Liver (tissue), 3 donors: ENCODE measurements at regions not wholly inside any gene's neighbourhood (a gene's known extent, or its start where the extent isn't known, plus 50 kb on each side); places are given as distances from the start of the nearest gene placed in this dataset.

Experiments used
- CTCF ChIP-seq: fragments of 150-350 bp; IDR thresholded peaks from 2 replicates; pipeline ENCODE4 v1.5.1; 2017; ENCODE audit warnings: improper control_type of control experiment, low read depth, low read length; ENCODE audit not compliant: missing input control
- EGR1 ChIP-seq, 2 donors: IDR thresholded peaks; 2 replicates each; pipeline ENCODE4 v1.6.1; 2016 to 2018; ENCODE audit warnings: antibody characterized with exemption in 2 of 2, low read depth in 2 of 2
- GABPA ChIP-seq, 2 donors: IDR thresholded peaks in 1 of 2; conservative IDR thresholded peaks in 1 of 2; 2 replicates each; pipeline ENCODE4 v1.6.1; 2016; ENCODE audit warnings: antibody characterized with exemption in 2 of 2, mild to moderate bottlenecking in 1 of 2, moderate library complexity in 1 of 2
- JUND ChIP-seq, 2 donors: IDR thresholded peaks; 2 replicates each; pipeline ENCODE4 v1.6.1; 2016; ENCODE audit warnings: antibody characterized with exemption in 2 of 2
- MAX ChIP-seq: IDR thresholded peaks from 2 replicates; pipeline ENCODE4 v1.6.1; 2016; ENCODE audit warnings: antibody characterized with exemption
- RAD21 ChIP-seq, 2 donors: IDR thresholded peaks; 2 replicates each; pipeline ENCODE4 v1.6.1; 2016; ENCODE audit warnings: antibody characterized with exemption in 2 of 2, mild to moderate bottlenecking in 2 of 2
- SP1 ChIP-seq: IDR thresholded peaks from 2 replicates; pipeline ENCODE4 v1.6.1; 2018; ENCODE audit warnings: antibody characterized with exemption, mild to moderate bottlenecking
- TF ChIP-seq, protein P1 (sequence below): IDR thresholded peaks from 2 replicates; pipeline ENCODE4 v1.6.1; 2016; ENCODE audit warnings: antibody characterized with exemption
- donor health status: healthy.
- donor health status: healthy.

DNA sequence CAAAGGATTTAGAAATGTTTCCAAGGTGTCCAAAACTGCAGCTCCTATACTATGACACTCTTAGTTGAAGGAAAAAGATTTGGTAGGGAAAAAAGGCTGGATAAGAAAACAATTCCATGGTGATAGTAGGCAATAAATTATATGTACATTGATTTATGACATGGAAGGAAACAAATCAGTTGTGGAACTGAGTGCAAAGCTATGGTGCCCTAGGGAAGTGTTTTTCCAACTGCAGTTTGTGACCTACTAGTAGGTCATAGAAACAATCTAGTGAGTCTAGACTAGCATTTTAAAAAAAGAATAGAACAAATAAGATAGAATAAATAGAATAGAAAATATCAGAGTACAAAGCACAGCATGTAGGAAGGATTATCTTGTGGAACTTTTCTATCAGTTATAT is 58.4 kb upstream of the TSPAN5 start:
- TF ChIP-seq JUND (IDR thresholded peaks at IDR 0.05) (no peak), CTCF (no peak), MAX (no peak), GABPA (IDR thresholded peaks at IDR 0.05 in 1 of 2, conservative IDR thresholded peaks at IDR 0.05 in 1 of 2) (no peak), EGR1 (IDR thresholded peaks at IDR 0.05; ENCODE audit: low read depth in 2 of 2) (no peak), RAD21 (IDR thresholded peaks at IDR 0.05) (no peak), SP1 (no peak)
- TF ChIP-seq, protein P1, sequence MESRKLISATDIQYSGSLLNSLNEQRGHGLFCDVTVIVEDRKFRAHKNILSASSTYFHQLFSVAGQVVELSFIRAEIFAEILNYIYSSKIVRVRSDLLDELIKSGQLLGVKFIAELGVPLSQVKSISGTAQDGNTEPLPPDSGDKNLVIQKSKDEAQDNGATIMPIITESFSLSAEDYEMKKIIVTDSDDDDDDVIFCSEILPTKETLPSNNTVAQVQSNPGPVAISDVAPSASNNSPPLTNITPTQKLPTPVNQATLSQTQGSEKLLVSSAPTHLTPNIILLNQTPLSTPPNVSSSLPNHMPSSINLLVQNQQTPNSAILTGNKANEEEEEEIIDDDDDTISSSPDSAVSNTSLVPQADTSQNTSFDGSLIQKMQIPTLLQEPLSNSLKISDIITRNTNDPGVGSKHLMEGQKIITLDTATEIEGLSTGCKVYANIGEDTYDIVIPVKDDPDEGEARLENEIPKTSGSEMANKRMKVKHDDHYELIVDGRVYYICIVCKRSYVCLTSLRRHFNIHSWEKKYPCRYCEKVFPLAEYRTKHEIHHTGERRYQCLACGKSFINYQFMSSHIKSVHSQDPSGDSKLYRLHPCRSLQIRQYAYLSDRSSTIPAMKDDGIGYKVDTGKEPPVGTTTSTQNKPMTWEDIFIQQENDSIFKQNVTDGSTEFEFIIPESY, result no peak
